ENCODE measurements at regions not wholly inside any gene's neighbourhood (a gene's known extent, or its start where the extent isn't known, plus 50 kb on each side); places are given as distances from the start of the nearest gene placed in this dataset.

DNA sequence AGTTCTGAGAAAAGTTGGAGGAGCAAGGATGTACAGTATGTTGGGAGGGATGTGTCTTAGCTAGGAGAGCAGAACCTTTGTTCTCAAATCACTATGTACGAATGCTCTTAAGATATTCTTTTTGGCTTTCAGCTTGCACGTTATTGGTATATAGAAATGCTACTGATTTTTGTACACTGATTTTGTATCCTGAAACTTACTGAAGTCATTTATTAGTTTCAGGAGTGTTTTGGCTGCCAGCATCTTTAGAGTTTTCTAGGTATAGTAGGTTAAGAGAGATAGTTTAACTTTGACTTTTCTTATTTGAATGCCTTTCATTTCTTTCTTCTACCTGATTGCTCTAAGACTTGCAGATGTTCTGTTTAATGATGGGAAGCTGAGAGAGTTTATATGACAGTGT, 442.8 kb upstream of the FBXO33 start:
- Mint-ChIP-seq H3K36me3 (no peaks in the 10 kb centered on the region), H3K4me1 (peaks cover 0 to 2% of the 10 kb centered on the region in 2 donors), H3K27me3 (no peaks in the 10 kb centered on the region), H3K27ac (no peak overlapping the region), H3K4me3 (no peak overlapping the region), H3K9me3 (peaks cover 0 to 1% of the 10 kb centered on the region in 2 donors)
- DNase-seq (no peak), ATAC-seq (replicated peaks) (no peak)

DNA sequence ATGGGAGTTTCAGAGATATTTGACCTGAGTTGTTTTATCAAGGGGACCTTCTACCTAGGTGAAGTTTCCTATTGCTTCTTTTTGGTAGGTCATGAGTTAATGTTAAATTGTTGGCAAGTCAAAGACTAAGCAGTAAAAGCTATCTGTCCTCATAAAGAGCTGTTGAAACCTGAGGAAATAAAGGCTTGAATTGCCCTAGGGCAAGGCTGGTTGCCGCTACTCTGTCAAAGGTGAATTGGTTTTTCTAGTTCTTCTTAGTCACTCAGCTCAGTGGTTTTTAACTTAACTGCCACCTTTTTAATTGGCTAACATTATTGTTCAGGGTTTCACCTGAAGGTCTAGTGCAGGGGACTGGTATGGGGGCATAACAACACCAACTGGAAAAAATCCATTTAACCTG, 441.6 kb upstream of the FBXO33 start:
- DNase-seq (no peak), ATAC-seq (replicated peaks) (no peak)
- Mint-ChIP-seq H3K9me3 (peaks cover 0 to 1% of the 10 kb centered on the region in 2 donors), H3K27ac (no peak overlapping the region), H3K36me3 (no peaks in the 10 kb centered on the region), H3K27me3 (no peaks in the 10 kb centered on the region), H3K4me3 (no peak overlapping the region), H3K4me1 (peaks cover 0 to 2% of the 10 kb centered on the region in 2 donors)

- Mint-ChIP-seq H3K4me3 (no peak overlapping the region), H3K27ac (no peak overlapping the region), H3K27me3 (no peaks in the 10 kb centered on the region), H3K36me3 (no peaks in the 10 kb centered on the region), H3K4me1 (no peaks in the 10 kb centered on the region), H3K9me3 (no peaks in the 10 kb centered on the region)
- DNase-seq (no peak), ATAC-seq (replicated peaks) (no peak)
These were observed 436.7 kb upstream of the FBXO33 start for GRCh38 chr14:39868949-39869348.

DNA sequence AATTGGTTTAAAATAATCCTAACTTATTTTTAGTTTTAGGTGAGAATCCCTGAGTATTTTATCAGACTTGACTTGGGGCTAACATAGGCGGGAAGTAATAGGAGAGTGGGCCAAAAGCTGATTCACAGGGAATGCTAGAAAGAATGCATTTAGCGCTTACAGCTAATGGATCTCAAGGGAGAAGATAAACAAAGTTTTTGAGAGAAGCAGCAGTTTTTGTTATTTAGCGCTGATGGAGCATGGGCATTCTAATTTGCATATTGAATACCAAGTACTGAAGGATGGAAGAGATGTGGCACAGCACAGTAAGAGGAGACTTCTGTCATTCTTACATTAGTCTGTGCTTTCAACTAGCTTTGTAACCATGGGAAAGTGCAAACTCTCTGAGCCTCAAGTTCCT, 436.0 kb upstream of the FBXO33 start:
- Mint-ChIP-seq H3K27ac (no peak overlapping the region), H3K4me1 (no peaks in the 10 kb centered on the region), H3K27me3 (no peaks in the 10 kb centered on the region), H3K36me3 (no peaks in the 10 kb centered on the region), H3K4me3 (no peak overlapping the region), H3K9me3 (no peaks in the 10 kb centered on the region)
- DNase-seq (no peak), ATAC-seq (replicated peaks) (no peak)

DNA sequence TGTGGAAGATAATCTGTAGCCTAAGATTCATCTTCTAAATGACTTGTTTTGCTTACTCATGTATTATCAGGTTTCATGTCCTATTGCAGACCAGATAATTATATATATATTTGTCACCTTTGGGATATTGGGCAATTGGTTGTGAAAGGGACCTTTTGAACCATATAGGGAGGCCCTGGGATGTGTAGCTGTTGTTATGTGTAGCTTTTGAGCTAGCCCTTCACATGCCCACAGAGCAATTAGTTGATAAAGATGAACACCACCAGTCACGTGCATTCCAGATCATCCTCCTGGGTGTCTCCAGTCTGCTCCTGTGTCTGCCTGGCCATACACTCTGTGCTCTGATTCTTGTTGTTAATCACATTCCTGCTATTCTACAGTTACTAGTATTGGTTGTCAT, 431.2 kb upstream of the FBXO33 start:
- no peak for DNase-seq
- no peak for ATAC-seq (replicated peaks)
- Mint-ChIP-seq H3K9me3 (no peaks in the 10 kb centered on the region), H3K27me3 (no peaks in the 10 kb centered on the region), H3K36me3 (no peaks in the 10 kb centered on the region), H3K4me1 (no peaks in the 10 kb centered on the region), H3K27ac (no peak overlapping the region), H3K4me3 (no peak overlapping the region)

GRCh38 chr14:39861696-39862095, 429.5 kb upstream of the FBXO33 start:
- DNase-seq (no peak), ATAC-seq (replicated peaks) (no peak)
- Mint-ChIP-seq H3K9me3 (no peaks in the 10 kb centered on the region), H3K4me1 (no peaks in the 10 kb centered on the region), H3K27me3 (no peaks in the 10 kb centered on the region), H3K36me3 (no peaks in the 10 kb centered on the region), H3K27ac (no peak overlapping the region), H3K4me3 (no peak overlapping the region)

GRCh38 chr14:39861229-39861600, 429.0 kb upstream of the FBXO33 start:
- no peak for ATAC-seq (replicated peaks)

DNA sequence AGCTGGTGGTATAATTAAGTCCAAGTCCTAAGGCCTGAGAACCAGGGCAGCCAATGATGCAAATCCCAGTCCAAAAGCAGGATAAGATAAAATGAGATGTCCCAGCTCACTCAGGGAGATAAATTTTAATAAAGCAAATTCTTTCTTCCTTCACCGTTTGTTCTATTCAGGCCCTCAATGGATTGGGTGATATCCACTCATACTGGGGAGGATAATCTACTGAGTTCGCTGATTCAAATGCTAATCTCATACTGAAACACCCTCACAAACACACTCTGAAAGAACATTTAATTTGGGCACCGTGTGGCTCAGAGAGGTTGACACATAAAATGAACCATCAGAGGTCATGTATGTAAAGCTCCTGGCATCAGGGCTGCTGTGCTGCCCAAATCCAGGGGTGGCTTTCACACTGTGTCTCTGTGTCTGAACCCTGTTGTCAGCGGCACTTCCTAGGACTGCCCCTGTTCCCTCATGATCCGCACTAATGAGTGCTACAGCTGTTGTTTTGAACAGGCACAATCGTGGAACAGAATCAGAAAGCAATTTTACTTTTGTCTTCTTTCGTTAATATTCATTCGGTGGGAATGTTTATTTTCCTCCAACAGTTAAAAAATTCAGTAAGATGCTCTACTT, 428.5 kb upstream of the FBXO33 start:
- H3K4me3 Mint-ChIP-seq = no peak overlapping the region
- no peaks in the 10 kb centered on the region for H3K27me3 Mint-ChIP-seq
- no peaks in the 10 kb centered on the region for H3K9me3 Mint-ChIP-seq
- no peak for DNase-seq
- no peak for ATAC-seq (replicated peaks)
- no peaks in the 10 kb centered on the region for H3K4me1 Mint-ChIP-seq
- no peak overlapping the region for H3K27ac Mint-ChIP-seq
- H3K36me3 Mint-ChIP-seq = no peaks in the 10 kb centered on the region

More at GRCh38 chr14:39861229-39861600, 429.0 kb upstream of the FBXO33 start:
- Mint-ChIP-seq H3K4me3 (no peak overlapping the region), H3K4me1 (no peaks in the 10 kb centered on the region), H3K27ac (no peak overlapping the region), H3K36me3 (no peaks in the 10 kb centered on the region), H3K27me3 (no peaks in the 10 kb centered on the region), H3K9me3 (no peaks in the 10 kb centered on the region)
- no peak for DNase-seq

- Mint-ChIP-seq H3K9me3 (no peaks in the 10 kb centered on the region), H3K4me3 (no peak overlapping the region), H3K36me3 (no peaks in the 10 kb centered on the region), H3K27me3 (no peaks in the 10 kb centered on the region), H3K27ac (no peak overlapping the region), H3K4me1 (no peaks in the 10 kb centered on the region)
- ATAC-seq (replicated peaks) = no peak
- DNase-seq = no peak
These were observed 427.1 kb upstream of the FBXO33 start for GRCh38 chr14:39859314-39859713.

DNA sequence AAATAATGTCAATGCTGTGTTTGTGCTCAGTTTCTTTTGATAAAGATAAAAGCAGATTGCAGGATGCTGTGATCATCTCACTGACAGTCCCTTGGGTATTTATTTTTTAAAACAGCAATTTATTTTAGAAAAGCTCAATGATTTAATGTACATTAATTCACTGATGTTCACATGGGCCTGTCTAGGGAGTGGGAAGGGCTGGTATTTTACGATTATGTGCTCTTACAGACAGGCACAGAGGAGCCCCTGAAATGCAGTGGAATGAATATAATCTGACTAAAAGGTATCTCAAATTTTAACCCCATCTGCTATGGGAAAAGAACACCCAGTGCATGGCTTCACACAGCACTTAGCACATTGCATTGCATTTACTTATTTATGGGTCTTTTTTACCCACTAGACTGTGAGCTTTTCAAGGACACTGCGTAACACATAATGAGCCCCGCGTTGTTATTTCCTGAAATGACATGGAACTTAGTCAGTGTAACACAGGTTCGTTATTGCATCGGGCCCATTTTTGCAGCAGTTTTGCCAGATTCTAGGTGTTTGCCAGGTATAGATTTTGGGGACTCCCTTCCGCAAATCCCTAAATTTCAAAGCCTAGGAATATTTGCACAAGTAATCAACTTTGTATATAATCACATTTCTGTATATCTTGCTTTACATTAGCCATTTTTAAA, 425.3 kb upstream of the FBXO33 start:
- ATAC-seq (replicated peaks) (no peak), DNase-seq (no peak)
- no peaks in the 10 kb centered on the region for H3K36me3 Mint-ChIP-seq
- H3K4me3 Mint-ChIP-seq = no peak overlapping the region
- H3K4me1 Mint-ChIP-seq = no peaks in the 10 kb centered on the region
- H3K27ac Mint-ChIP-seq = no peak overlapping the region
- H3K9me3 Mint-ChIP-seq = no peaks in the 10 kb centered on the region
- no peaks in the 10 kb centered on the region for H3K27me3 Mint-ChIP-seq

GRCh38 chr14:39853441-39853840, 421.2 kb upstream of the FBXO33 start:
- Mint-ChIP-seq H3K27ac (no peak overlapping the region), H3K27me3 (no peaks in the 10 kb centered on the region), H3K4me1 (no peaks in the 10 kb centered on the region), H3K4me3 (no peak overlapping the region), H3K36me3 (no peaks in the 10 kb centered on the region), H3K9me3 (no peaks in the 10 kb centered on the region)
- DNase-seq (no peak), ATAC-seq (replicated peaks) (no peak)

DNA sequence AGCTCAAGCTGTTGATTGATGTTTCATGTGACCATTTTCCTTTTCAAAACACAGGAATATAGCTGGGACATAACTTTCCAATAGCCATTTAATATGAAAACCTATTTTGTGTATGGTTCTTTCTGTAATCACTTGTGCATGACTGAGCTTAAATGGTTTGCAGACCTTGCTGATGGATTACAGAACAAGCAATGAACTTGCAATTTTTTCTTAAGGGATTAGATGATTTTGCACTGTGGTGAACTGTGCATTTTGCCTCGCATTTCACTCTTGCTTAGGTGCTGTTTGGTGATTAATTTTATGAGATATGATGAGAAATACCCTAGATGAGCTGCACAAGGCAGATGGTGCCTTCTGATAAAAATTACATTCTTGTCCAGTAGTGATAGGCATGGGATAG, 419.0 kb upstream of the FBXO33 start:
- no peaks in the 10 kb centered on the region for H3K9me3 Mint-ChIP-seq
- H3K27ac Mint-ChIP-seq = no peak overlapping the region
- no peaks in the 10 kb centered on the region for H3K36me3 Mint-ChIP-seq
- H3K4me1 Mint-ChIP-seq = no peaks in the 10 kb centered on the region
- H3K27me3 Mint-ChIP-seq = no peaks in the 10 kb centered on the region
- H3K4me3 Mint-ChIP-seq = no peak overlapping the region
- no peak for DNase-seq
- no peak for ATAC-seq (replicated peaks)

DNA sequence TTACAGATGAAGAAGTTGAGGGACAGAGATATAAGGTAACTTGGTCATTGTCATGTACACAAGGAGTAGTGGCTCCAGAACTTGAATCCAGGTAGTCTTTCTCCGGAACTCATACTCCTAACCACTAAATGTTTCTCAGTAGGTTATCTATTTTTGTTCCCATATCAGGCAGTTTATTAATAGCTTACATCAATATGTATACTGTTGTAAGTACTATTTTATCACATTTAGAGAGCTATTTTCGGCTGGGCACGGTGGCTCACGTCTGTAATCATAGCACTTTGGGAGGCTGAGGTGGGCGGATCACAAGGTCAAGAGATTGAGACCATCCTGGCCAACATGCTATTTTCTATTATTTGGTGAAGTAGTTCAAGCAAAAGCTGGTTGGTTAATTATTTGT, 415.6 kb upstream of the FBXO33 start:
- H3K4me3 Mint-ChIP-seq = no peak overlapping the region
- ATAC-seq (replicated peaks) (no peak), DNase-seq (no peak)
- no peaks in the 10 kb centered on the region for H3K9me3 Mint-ChIP-seq
- H3K4me1 Mint-ChIP-seq = no peaks in the 10 kb centered on the region
- H3K27me3 Mint-ChIP-seq = no peaks in the 10 kb centered on the region
- H3K36me3 Mint-ChIP-seq = no peaks in the 10 kb centered on the region
- no peak overlapping the region for H3K27ac Mint-ChIP-seq

GRCh38 chr14:39847194-39847593, 415.0 kb upstream of the FBXO33 start:
- Mint-ChIP-seq H3K9me3 (no peaks in the 10 kb centered on the region), H3K27me3 (no peaks in the 10 kb centered on the region), H3K27ac (no peak overlapping the region), H3K4me3 (no peak overlapping the region), H3K4me1 (no peaks in the 10 kb centered on the region), H3K36me3 (no peaks in the 10 kb centered on the region)
- DNase-seq (no peak), ATAC-seq (replicated peaks) (no peak)

GRCh38 chr14:39843881-39844280, 411.6 kb upstream of the FBXO33 start:
- Mint-ChIP-seq H3K4me1 (no peaks in the 10 kb centered on the region), H3K9me3 (peaks cover 0 to 5% of the 10 kb centered on the region in 2 donors), H3K27ac (no peak overlapping the region), H3K4me3 (no peak overlapping the region), H3K36me3 (no peaks in the 10 kb centered on the region), H3K27me3 (no peaks in the 10 kb centered on the region)
- DNase-seq (no peak), ATAC-seq (replicated peaks) (no peak)
